ENCODE measurements at regions not wholly inside any gene's neighbourhood (a gene's known extent, or its start where the extent isn't known, plus 50 kb on each side); places are given as distances from the start of the nearest gene placed in this dataset.

DNA sequence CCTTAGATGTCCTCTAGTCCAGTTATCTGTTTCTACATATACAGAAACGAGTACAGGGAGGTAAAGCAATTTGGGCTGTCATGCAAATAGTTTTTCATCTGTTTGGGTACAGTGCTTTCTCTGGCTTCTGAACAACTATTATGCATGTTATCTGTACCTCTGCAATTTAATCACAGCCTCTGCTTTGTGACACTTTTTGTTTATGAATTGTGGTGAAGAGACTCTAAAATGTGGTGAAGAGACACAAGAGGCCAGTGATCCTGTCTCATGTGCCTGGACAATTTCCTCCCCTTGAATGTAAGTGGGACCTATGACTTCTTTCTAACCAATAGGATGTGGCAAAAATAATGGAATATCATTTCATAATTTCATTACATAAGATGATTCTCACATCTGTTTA lies 130.3 kb upstream of the ARHGAP42 start:
- TF ChIP-seq MYC (IDR thresholded peaks at IDR 0.05; ENCODE audit: low read depth, low read length): no peak
- no peak for TF ChIP-seq POLR2A (IDR thresholded peaks at IDR 0.05; ENCODE audit: extremely low read depth, insufficient read length)
- TF ChIP-seq CTCF (IDR thresholded peaks at IDR 0.05; ENCODE audit: low read depth, low read length): no peak
- TF ChIP-seq MAX (IDR thresholded peaks at IDR 0.05; ENCODE audit: low read depth, low read length): no peak
- DNase-seq (ENCODE audit: low read depth): no peak
- H3K4me3 ChIP-seq (ENCODE audit: low read depth, low read length): no peak overlapping the region

DNA sequence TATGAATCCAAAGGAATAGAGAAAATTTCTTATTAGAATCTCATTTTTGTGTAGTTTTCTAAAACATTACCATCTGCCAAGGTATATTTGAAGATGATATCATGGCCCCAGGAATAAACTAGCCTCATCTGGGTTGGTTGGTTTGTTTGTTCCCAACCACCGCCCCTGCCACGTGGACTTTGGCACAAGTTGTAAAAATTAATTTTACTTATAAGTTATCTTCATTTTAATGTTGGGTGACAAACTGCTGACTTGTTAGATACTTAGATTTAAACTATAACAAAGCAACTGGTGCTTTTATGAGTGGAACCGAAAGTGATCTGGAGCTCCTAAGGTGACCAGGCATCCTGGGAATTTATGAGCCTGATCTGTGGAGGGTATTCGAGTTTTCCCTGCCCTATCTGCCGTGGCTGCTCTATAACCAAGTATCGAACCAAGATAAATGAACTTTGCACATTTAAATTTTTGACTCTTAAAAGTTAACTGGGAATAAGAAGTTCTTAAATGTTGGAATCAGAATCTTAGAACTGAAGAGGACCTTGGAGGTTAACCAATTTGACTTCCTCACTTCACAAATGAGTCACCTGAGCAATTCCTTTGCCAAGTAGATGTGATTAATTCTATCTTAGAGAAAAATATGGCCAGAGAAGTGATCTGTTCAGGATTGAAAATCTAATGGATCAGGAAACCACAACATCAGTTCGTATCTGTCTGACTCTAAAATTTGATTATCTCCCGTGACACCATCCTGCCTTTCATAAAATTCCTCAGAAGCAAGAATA lies 129.1 kb upstream of the ARHGAP42 start:
- DNase-seq (ENCODE audit: low read depth): no peak
- TF ChIP-seq CTCF (IDR thresholded peaks at IDR 0.05; ENCODE audit: low read depth, low read length): no peak
- TF ChIP-seq POLR2A (IDR thresholded peaks at IDR 0.05; ENCODE audit: extremely low read depth, insufficient read length): no peak
- TF ChIP-seq MYC (IDR thresholded peaks at IDR 0.05; ENCODE audit: low read depth, low read length): no peak
- no peak for TF ChIP-seq MAX (IDR thresholded peaks at IDR 0.05; ENCODE audit: low read depth, low read length)
- no peak overlapping the region for H3K4me3 ChIP-seq (ENCODE audit: low read depth, low read length)

- TF ChIP-seq POLR2A (IDR thresholded peaks at IDR 0.05; ENCODE audit: extremely low read depth, insufficient read length) (no peak), MYC (IDR thresholded peaks at IDR 0.05; ENCODE audit: low read depth, low read length) (no peak), CTCF (IDR thresholded peaks at IDR 0.05; ENCODE audit: low read depth, low read length) (no peak), MAX (IDR thresholded peaks at IDR 0.05; ENCODE audit: low read depth, low read length) (no peak)
- DNase-seq (ENCODE audit: low read depth): no peak
- H3K4me3 ChIP-seq (ENCODE audit: low read depth, low read length): no peak overlapping the region
Observed at GRCh38 chr11:100560606-100561005, 126.5 kb upstream of the ARHGAP42 start.

GRCh38 chr11:100561323-100561722 lies 125.8 kb upstream of the ARHGAP42 start:
- no peak for DNase-seq (ENCODE audit: low read depth)
- TF ChIP-seq POLR2A (IDR thresholded peaks at IDR 0.05; ENCODE audit: extremely low read depth, insufficient read length): no peak
- no peak for TF ChIP-seq MAX (IDR thresholded peaks at IDR 0.05; ENCODE audit: low read depth, low read length)
- no peak for TF ChIP-seq CTCF (IDR thresholded peaks at IDR 0.05; ENCODE audit: low read depth, low read length)
- TF ChIP-seq MYC (IDR thresholded peaks at IDR 0.05; ENCODE audit: low read depth, low read length): no peak
- H3K4me3 ChIP-seq (ENCODE audit: low read depth, low read length): no peak overlapping the region

DNA sequence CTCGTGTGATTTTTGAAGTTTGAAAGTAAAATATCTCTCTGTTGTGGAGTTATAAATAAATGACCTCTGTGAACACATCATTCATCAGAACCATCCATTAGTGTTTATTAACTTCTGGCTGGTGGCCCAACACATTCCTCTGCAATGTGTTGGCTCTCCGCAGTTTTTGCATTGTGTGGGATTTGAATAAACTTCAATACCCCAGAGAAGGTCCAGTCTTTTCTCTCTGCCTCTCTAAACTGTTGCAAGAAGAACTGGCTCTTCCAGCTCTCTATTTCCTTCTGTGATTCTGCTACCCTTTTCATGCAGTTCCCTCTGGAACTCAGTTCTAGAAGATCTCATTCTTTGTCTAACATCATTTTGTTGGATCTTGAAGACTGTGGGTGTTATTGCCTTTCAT lies 125.0 kb upstream of the ARHGAP42 start:
- H3K4me3 ChIP-seq (ENCODE audit: low read depth, low read length): no peak overlapping the region
- TF ChIP-seq MYC (IDR thresholded peaks at IDR 0.05; ENCODE audit: low read depth, low read length) (no peak), POLR2A (IDR thresholded peaks at IDR 0.05; ENCODE audit: extremely low read depth, insufficient read length) (no peak), CTCF (IDR thresholded peaks at IDR 0.05; ENCODE audit: low read depth, low read length) (no peak), MAX (IDR thresholded peaks at IDR 0.05; ENCODE audit: low read depth, low read length) (no peak)
- no peak for DNase-seq (ENCODE audit: low read depth)
